OCI-LY7 (cell line): ENCODE measurements at regions not wholly inside any gene's neighbourhood (a gene's known extent, or its start where the extent isn't known, plus 50 kb on each side); places are given as distances from the start of the nearest gene placed in this dataset.

ENCODE experiments used
- BruUV-seq: library from RNA; stranded (reverse); fragments of 400-500 nt; replicated peaks from 2 replicates; lab custom pipeline; 2021; lab: Mats Ljungman, UMichigan
- CTCF ChIA-PET: fragments of 300-600 bp; sonication (Branson Sonifier 250); formaldehyde crosslinking; loops from one replicate; lab custom pipeline; 2022; ENCODE audit warnings: antibody characterized with exemption; ENCODE audit not compliant: unreplicated experiment; lab: Charles Lee
- POLR2A ChIA-PET: fragments of 300-600 bp; sonication (Branson Sonifier 250); formaldehyde crosslinking; loops from one replicate; lab custom pipeline; 2022; ENCODE audit warnings: antibody characterized with exemption; lab: Charles Lee
- DNase-seq: peaks from one replicate; pipeline ENCODE4 v3.0.0-alpha.2; 2015; ENCODE audit warnings: low spot score
- H2AFZ ChIP-seq: fragments of 200-600 bp; sonication (generic), shearing (Covaris generic); 2 replicates; pipeline ENCODE4 v1.6.1; 2014; ENCODE audit warnings: mild to moderate bottlenecking, antibody characterized with exemption, low read length, moderate library complexity
- H3K27ac ChIP-seq: fragments of 200-600 bp; sonication (generic); 2 replicates; pipeline ENCODE4 v1.5.1; 2014; ENCODE audit warnings: mixed run types, low read depth, mild to moderate bottlenecking, moderate library complexity, low read length, inconsistent platforms; ENCODE audit not compliant: poor library complexity, severe bottlenecking
- H3K36me3 ChIP-seq: fragments of 200-600 bp; sonication (generic); 2 replicates; pipeline ENCODE4 v1.6.1; 2014; ENCODE audit warnings: mild to moderate bottlenecking, antibody characterized with exemption, low read length, moderate library complexity, mixed read lengths; ENCODE audit not compliant: insufficient read depth
- H3K4me1 ChIP-seq: fragments of 200-600 bp; sonication (generic); 2 replicates; pipeline ENCODE4 v1.5.1; 2014; ENCODE audit warnings: mild to moderate bottlenecking, low read length; ENCODE audit not compliant: insufficient read depth, poor library complexity, severe bottlenecking
- H3K4me2 ChIP-seq: fragments of 200-600 bp; sonication (generic); 2 replicates; pipeline ENCODE4 v1.6.1; 2014; ENCODE audit warnings: mild to moderate bottlenecking, low read length
- H3K4me3 ChIP-seq: fragments of 200-600 bp; sonication (generic); 2 replicates; pipeline ENCODE4 v1.5.1; 2014; ENCODE audit warnings: mild to moderate bottlenecking, low read depth, low read length; ENCODE audit not compliant: poor library complexity, severe bottlenecking
- H3K79me2 ChIP-seq: fragments of 200-600 bp; sonication (generic); 2 replicates; pipeline ENCODE4 v1.6.1; 2016; ENCODE audit warnings: low read depth, mild to moderate bottlenecking, low read length, moderate library complexity, mixed read lengths; ENCODE audit not compliant: insufficient read depth
- H3K9me2 ChIP-seq: fragments of 200-600 bp; sonication (generic); 2 replicates; pipeline ENCODE4 v1.6.1; 2016; ENCODE audit warnings: mild to moderate bottlenecking, low read length, mixed read lengths; ENCODE audit not compliant: insufficient read depth
- H3K9me3 ChIP-seq: fragments of 200-600 bp; sonication (generic); 2 replicates; pipeline ENCODE4 v1.6.1; 2014; ENCODE audit warnings: mild to moderate bottlenecking, mixed run types, low read length, mixed read lengths
- H4K20me1 ChIP-seq: fragments of 200-600 bp; sonication (generic); 2 replicates; pipeline ENCODE4 v1.6.1; 2014; ENCODE audit warnings: mild to moderate bottlenecking, antibody characterized with exemption, low read length, moderate library complexity, mixed read lengths; ENCODE audit not compliant: insufficient read depth
- EZH2phosphoT487 ChIP-seq: fragments of 200-600 bp; sonication (generic); IDR thresholded peaks from 2 replicates; pipeline ENCODE4 v1.6.1; 2018; ENCODE audit warnings: low read depth, borderline replicate concordance, mild to moderate bottlenecking, mixed run types, antibody characterized with exemption, low read length, moderate library complexity, mixed read lengths
- intact Hi-C: fragments of 100-400 bp; cut with micrococcal nuclease; formaldehyde crosslinking; loops from one replicate; pipeline ENCODE4 v1.10.0; 2022; ENCODE audit not compliant: unreplicated experiment
- TF ChIP-seq, protein P1 (sequence below): fragments of 200-600 bp; sonication (generic); conservative IDR thresholded peaks from 2 replicates; pipeline ENCODE4 v1.5.1; 2014; ENCODE audit warnings: mild to moderate bottlenecking, antibody characterized with exemption, low read length, moderate library complexity, mixed read lengths

DNA sequence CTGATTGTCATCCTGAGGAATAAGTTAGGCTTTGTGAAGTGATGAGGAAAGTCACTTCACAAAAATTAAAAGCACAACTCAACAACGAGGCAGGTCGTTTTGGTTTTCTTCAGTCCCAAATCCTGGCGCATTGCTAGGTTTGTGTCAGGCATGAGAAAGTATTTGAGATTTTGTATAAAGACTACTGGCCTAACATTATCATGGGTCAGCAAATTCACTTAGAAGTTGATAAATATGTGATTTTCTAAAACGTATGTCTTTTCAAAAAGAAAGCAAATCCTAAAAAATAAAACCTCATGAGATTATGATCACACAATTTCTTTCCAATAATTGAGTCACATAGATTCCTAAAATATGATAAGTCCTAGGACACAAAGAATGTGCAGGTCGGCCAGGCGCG, 395.8 kb upstream of the RORA start:
- no peaks in the 10 kb centered on the region for H3K79me2 ChIP-seq
- intact Hi-C loops = no loop called here
- H4K20me1 ChIP-seq = no peaks in the 10 kb centered on the region
- no peak overlapping the region for H3K4me3 ChIP-seq
- no peak overlapping the region for H2AFZ ChIP-seq
- H3K9me3 ChIP-seq = no peaks in the 10 kb centered on the region
- no peaks in the 10 kb centered on the region for H3K9me2 ChIP-seq
- ChIA-PET POLR2A (no interaction called here), CTCF (no interaction called here)
- TF ChIP-seq, protein P1, sequence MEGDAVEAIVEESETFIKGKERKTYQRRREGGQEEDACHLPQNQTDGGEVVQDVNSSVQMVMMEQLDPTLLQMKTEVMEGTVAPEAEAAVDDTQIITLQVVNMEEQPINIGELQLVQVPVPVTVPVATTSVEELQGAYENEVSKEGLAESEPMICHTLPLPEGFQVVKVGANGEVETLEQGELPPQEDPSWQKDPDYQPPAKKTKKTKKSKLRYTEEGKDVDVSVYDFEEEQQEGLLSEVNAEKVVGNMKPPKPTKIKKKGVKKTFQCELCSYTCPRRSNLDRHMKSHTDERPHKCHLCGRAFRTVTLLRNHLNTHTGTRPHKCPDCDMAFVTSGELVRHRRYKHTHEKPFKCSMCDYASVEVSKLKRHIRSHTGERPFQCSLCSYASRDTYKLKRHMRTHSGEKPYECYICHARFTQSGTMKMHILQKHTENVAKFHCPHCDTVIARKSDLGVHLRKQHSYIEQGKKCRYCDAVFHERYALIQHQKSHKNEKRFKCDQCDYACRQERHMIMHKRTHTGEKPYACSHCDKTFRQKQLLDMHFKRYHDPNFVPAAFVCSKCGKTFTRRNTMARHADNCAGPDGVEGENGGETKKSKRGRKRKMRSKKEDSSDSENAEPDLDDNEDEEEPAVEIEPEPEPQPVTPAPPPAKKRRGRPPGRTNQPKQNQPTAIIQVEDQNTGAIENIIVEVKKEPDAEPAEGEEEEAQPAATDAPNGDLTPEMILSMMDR = no peak
- no peak for TF ChIP-seq EZH2phosphoT487
- no peaks in the 10 kb centered on the region for H3K4me1 ChIP-seq
- no peak for DNase-seq
- no TSS peak for BruUV-seq
- no peaks in the 10 kb centered on the region for H3K36me3 ChIP-seq
- H3K27ac ChIP-seq = no peak overlapping the region
- H3K4me2 ChIP-seq = no peak overlapping the region

- no peak overlapping the region for H3K27ac ChIP-seq
- no peaks in the 10 kb centered on the region for H3K79me2 ChIP-seq
- no peaks in the 10 kb centered on the region for H3K9me3 ChIP-seq
- H3K9me2 ChIP-seq = no peaks in the 10 kb centered on the region
- ChIA-PET CTCF (no interaction called here), POLR2A (no interaction called here)
- no peaks in the 10 kb centered on the region for H4K20me1 ChIP-seq
- no TSS peak for BruUV-seq
- no peaks in the 10 kb centered on the region for H3K36me3 ChIP-seq
- H3K4me1 ChIP-seq = no peaks in the 10 kb centered on the region
- no peak for TF ChIP-seq EZH2phosphoT487
- TF ChIP-seq, protein P1 = no peak
- intact Hi-C loops = no loop called here
- no peak overlapping the region for H2AFZ ChIP-seq
- no peak overlapping the region for H3K4me2 ChIP-seq
- DNase-seq = no peak
- H3K4me3 ChIP-seq = no peak overlapping the region
Measured at GRCh38 chr15:61623746-61624145, 394.6 kb upstream of the RORA start.

DNA sequence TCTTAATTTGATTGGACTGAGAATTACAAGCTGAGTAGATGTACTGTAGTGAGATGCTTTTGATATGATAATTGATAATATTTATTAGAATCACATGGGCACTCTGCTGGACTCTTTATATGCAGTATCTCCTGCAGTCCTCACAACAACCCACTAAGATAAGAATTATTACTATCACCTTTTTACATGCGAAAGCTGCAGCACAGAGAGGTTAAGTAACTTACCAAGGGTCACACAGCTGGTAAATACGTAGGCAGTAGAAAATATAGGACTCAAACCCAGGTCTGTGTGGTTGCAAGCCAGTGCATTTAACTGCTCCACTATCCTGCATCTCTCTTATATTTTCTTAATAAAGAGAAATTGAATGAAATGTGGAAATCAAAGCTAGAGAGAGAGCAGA, 392.8 kb upstream of the RORA start:
- Histone ChIP-seq H2AFZ (no peak overlapping the region), H3K79me2 (no peaks in the 10 kb centered on the region), H3K9me3 (no peaks in the 10 kb centered on the region), H3K4me3 (no peak overlapping the region), H3K27ac (no peak overlapping the region), H3K9me2 (no peaks in the 10 kb centered on the region), H3K4me2 (no peak overlapping the region), H3K4me1 (no peaks in the 10 kb centered on the region), H4K20me1 (no peaks in the 10 kb centered on the region), H3K36me3 (no peaks in the 10 kb centered on the region)
- BruUV-seq = no TSS peak
- ChIA-PET CTCF (no interaction called here), POLR2A (interaction anchor here (0.6 to 1.0 kb wide), 3 partner anchors 9 to 452 kb away, joined by 3 to 9 read pairs (median 3); no protein-coding TSS in a partner anchor)
- DNase-seq = no peak
- TF ChIP-seq EZH2phosphoT487 = no peak
- TF ChIP-seq, protein P1 = no peak
- intact Hi-C loops = no loop called here
